ENCODE measurements at regions not wholly inside any gene's neighbourhood (a gene's known extent, or its start where the extent isn't known, plus 50 kb on each side); places are given as distances from the start of the nearest gene placed in this dataset.

DNA sequence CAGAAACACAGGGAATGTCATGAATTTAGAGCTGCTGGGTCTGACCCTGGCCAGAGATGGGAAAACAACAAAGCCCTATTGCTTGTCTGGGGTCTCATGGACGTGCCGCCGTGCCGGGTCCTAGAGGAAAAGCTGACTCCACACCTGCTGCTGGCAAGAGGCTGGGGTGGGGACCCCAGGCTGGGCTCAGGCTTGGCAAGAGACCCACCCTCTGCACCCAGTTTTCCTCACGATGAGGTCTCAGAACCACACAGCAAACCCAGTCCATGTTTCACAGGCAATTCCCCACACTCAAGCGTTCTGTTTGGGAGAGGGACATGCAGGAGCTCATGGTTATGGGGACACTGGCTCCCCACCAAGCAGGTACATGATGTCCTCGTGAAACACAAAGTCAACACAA, 367.3 kb upstream of the SALL3 start:
- FAIRE-seq = no peak

DNA sequence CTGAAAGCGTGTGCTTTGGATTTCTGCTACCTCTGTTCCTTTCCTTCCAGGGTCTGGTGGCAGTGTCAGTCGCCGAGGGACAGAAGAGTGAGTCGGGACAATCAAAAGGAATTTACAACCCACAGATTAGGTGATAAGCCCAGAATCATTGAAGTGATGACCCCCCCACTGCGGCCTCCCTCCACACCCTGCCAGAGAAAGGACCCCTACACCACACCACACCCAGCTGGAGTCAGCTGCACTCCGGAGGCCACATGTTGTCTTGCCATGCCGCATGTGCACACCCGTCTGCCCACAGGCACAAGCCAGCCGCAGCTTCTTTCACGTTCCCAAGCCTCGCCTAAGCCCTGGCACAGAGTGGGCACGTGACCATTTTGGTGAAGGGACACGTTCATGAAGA, 366.8 kb upstream of the SALL3 start:
- no peak for FAIRE-seq

DNA sequence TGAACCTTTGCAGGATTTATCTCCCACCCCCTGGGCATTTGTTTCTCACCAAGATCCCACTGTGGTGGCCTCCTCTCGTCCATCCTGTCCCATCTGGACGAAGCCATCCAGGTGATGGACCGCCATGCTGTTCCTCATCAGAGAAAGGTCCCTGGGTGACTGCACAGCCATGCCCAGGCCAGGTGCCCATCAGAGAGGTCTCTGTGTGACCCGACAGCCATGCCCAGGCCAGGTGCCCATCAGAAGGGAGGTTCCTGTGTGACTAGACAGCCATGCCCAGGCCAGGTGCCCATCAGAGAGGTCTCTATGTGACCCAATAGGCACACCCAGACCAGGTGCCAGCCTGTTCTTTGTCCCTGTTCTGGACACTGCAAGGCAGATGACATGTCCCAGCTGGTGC, 360.9 kb upstream of the SALL3 start:
- no peak for FAIRE-seq

DNA sequence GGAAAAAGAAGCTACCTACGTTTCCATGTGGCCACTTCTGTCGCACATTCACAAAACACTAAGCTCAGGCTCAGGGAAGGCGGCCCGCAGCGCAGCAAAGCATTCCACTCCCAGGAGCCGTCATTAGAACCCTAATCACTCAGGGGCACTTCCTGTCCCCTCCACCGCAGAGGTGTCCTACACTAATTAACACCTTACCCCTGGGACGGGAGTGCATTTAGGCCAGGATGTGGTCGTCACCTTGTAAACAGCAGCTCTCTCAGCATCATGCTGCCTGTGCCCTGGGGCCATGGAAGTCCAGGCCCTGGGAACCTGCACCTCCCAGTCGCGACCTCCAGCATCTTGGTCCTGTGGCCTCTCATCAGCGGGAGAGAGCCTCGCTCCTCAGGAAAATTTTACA, 359.8 kb upstream of the SALL3 start:
- FAIRE-seq = no peak

DNA sequence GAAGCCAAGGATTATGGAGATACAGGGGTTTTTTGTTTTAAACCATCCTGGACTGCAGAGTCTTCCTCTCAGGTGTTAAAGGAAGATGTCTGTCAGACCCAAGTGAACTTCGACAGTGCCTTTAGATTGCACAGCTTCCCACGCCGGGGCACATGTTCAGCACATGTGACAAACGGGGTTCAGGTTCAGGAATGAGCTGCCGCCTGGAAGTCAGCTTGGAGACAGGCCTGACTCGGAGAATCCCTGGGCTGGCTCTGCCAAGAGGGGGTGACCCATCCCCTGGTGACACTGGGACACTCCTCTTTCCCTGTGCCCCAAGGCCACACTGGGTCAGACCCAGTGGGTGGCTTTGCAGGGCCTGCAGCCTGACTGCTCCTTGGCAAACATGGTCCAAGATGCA, 359.3 kb upstream of the SALL3 start:
- no peak for FAIRE-seq

DNA sequence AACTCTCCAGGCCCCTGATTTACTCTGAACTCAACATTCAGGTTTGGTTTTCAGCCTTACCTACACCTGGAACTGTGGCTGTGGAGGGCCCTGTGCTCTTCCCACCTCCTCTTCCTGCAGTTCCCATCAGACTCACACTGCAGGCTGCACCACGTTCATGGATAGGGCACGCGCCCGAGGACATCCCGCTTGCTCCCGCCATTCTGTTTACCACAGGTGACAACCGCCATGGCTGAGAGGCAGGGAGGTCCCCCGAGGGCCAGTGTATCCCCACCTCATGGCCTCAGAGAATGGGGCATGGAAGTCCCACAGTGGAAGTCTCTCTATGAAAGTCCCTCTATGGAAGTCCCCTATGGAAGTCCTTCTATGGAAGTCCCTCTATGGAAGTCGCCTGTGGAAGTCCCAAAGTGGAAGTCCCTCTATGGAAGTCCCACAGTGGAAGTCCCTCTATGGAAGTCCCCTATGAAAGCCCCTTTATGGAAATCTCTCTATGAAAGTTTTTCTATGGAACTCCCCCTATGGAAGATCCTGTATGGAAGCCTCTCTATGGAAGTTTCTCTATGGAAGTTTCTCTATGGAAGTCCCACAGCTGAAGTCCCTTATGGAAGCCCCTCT, 358.4 kb upstream of the SALL3 start:
- FAIRE-seq = no peak

DNA sequence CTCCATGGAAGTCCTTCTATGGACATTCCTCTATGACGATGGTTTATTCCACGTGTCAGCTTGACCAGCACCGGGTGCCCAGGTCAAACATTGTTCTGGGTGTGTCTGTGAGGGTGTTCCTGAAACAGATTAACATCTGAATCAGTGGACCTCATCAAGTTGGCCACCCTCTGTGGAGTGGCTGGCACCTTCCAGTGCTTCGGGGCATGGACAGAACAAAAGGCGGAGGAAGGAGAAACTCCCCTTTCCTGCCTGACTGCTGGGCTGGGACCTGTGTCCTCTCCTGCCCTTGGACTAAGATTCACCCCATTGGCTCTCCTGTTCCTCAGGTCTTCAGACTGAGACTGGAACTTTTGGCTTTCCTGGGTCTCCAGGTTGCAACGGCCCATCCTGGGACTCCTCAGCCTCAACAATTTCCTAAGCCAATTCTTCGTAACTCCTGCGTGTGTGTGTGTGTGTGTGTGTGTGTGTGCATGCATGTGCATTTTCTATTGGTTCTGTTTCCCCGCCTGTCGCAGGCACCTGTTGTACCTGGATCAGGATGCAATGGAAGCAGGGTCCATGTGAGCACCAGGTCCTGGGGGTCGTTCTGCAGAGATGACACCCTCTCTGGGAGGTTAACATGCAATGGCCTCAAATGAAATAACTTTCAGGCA, 357.2 kb upstream of the SALL3 start:
- no peak for FAIRE-seq

DNA sequence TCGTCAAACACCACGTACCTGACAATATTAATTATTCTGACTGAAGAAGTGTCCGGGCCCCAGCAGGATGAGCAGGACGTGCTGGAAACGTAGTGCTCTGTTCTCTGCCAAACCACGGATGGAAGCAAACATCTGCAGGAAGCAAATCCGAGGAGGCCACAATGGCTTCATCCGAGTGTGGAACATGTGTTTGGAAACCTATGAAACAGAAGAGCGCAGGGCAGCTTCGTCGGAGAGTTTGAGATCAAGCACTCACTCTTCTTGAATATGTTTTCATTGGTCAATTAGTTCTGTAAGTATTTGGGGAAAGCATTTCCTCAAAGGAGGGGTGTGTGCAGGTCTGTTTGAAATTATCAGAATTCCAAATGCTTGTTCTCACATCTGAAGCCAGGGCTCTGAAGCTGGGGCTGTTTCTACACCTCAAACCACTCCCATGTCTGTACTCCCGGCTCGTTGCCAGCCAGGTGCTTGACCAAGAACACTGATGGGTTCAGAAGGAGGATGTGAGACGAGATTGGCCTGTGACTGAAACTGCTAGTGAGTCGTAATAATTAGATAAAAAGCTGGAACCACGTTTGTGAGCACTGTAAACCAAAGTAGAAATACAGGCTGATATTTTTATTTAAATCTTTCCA, 356.6 kb upstream of the SALL3 start:
- FAIRE-seq = no peak

DNA sequence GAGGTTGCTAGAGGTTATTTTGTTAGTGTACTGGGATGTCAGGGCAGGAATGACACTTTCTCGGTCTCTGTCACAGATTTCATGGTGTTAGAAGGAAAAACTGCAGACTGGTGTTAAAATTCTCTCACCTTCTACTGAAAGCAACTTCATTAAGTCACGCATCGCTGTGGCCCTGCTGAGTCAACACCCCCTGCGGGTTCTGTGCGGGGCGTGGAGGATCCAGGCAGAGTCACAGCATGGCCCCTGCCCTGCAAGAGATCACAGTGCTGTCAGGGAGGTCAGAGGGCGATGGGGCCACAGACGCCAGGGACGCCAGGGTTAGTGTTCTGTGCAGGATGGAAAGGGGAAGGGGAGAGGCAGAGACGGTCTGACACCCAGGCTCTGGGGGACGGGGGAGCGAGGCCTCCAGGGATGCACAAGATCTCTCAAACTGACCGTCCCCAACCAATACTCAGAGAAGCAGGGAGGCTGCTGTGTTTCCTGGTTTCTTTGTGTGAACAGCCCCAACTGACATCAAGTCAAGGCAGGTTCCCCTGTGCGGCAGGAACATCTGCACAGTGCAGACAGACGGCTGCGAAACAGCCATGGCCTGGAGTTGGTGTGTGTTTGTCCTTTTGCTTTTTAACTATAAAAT, 354.9 kb upstream of the SALL3 start:
- FAIRE-seq = no peak

DNA sequence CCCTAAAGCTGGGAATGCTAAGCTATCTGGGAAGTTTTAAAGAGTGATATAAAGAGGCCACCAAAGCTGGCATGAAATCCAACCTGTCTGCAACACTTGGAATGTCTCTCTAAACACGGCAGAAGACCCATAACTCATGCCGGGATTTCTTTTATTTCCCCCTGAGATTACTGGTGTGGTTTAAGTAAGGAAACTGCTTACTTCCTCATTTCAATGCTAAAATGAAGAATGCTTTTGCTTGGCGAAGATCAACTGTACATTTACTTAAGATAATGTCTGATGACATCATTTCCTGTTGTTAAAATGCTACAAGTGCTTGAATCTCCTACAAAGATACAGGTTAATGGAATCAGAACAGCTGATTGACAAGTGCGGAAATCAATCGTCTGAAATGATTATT, 353.8 kb upstream of the SALL3 start:
- no peak for FAIRE-seq

DNA sequence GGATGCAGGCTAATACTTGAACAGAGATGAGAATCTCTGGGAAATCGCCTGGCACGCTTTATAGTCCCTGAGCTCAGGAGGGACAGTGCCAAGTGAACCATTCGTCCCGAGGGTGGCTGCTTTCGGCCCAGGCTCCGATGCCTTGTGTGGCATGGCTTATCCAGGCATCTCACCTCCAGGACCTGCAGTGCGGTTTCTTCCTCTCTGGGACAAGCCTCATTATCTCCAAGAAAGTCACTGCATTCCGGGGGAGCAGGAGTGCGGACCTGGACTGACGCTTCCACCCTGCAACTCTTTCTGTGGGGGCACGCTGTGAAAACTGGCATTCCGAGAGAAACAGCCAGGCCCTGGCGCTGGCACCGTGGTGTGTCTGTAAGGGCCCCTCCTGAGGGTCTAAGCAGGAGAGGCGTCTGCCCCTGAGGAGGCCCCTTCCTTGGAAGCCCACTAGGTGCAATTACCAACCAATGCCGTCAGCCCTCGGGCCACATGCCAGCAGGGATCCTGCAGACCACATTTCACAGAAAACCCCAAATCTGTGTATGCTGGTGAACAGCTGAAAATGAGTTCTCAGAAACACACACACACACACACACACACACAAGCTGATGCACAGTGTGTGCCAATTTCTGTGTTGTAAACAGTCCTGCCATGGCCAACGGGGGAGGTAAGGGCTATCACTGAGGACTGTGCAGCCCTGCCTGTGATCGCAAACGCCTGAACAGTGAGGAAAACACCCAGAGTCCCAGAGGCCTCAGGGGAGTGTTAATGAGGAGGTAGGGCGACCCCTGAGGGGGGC, 351.9 kb upstream of the SALL3 start:
- FAIRE-seq = no peak

DNA sequence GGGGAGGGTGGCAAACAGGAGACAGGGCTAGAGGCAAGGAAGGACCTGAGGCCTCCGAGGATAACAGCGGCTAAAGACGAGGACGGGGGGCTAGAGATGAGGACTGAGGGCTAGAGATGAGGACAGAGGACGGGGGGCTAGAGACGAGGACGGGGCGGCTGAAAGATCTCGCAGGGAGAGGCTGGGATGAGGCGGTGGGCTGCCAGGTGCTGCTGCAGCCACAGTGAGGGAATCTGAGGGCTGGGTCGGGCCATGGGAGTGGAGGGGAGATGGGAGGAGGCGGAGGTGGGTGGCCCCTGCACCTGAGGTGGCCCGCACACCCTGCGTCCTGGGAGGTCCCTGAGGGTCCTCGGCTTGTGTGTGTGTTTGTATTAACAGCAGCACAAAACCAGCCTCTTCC, 350.2 kb upstream of the SALL3 start:
- no peak for FAIRE-seq

DNA sequence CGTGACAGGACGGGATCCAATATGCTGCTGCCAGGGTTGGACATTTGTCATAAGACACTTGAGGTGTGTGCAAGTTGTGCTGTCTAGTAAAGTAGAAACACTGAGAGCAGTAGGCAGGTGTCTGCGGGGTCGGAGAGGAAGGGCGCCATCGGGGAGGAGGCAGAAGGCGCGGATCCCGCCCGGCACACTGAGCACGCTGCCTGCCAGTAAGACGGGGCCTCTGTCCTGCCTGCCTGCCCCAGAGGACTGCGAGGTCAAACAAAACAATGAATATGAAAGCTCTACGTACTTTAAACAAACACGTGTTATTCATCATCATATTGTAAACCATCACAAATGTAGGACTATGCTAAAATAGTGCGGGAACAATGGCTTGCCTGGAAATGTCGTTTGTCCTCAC, 349.3 kb upstream of the SALL3 start:
- no peak for FAIRE-seq

DNA sequence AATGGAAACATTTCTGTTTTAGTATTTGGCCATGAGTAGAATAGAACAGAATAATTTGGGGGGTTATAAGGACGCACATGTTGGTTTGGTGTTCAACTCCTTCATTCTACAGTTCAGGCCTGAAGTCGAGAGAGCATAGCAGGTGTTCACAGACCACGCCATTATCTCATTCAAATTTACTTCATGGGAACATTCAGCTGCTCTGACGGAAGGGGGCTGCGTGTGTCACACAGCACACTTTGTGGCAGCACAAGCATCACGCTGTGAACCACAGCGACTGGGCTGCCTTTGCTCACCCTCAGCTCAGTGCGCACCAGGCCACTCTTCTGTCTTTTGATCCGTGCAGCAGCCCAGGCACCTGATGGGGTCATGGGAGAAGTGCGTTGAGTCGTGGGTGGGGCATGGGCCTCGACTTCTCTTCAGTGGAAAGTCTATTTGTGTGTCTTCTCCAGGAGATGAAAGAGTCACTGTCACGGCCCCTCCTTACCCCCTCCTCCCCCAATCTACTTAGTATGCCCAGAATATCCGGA, 348.6 kb upstream of the SALL3 start:
- no peak for FAIRE-seq

DNA sequence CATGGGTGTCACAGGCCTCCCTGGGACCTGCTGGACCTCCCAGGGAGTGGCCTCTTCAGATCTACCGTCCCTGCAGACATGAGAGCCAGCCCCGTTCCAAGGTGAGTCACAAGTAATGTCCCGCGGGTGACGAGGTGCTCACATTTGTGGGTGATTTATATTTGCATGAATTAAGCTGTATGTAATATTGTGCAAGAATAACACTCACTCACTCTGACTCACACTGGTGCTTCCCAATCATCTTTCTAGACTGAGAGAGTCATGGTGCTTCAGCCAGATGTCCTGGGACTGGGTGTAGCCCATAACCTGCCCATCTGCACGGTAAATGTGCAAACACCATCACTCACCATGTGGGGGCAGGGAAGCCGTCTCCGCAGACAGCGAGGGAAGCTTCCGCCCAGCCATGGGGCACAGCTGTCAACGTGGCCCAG, 347.5 kb upstream of the SALL3 start:
- FAIRE-seq = no peak

DNA sequence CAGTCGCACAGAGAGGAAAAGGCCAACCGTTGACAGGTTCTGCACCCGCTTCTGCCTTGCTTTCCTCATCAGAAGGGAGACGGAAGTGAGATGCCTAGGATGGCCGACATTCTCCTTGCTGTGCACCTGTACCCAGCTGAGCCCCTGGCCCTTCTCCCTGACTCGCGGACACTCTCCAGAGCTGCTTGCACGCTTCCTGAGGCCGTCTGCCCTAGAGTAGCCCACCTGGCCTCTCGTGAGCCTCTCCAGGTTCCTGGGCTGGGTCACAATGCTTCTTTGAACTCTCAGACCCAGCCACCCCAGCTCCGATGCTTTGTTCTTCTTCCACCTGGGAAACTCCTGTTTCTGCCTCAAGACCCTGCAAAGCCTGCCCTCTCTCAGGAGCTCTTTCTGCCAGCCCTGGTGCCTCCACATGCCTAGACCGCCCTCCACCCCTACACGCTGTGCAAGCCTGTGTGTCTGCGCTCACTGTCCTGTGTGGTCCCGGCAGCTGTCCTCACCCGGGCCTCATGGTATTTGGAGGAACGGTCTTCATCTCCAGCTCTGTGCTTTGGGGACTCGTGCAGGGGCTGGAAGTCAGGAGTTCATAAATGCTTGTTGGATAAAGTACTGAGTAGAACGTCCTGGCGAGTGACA, 345.4 kb upstream of the SALL3 start:
- no peak for FAIRE-seq

DNA sequence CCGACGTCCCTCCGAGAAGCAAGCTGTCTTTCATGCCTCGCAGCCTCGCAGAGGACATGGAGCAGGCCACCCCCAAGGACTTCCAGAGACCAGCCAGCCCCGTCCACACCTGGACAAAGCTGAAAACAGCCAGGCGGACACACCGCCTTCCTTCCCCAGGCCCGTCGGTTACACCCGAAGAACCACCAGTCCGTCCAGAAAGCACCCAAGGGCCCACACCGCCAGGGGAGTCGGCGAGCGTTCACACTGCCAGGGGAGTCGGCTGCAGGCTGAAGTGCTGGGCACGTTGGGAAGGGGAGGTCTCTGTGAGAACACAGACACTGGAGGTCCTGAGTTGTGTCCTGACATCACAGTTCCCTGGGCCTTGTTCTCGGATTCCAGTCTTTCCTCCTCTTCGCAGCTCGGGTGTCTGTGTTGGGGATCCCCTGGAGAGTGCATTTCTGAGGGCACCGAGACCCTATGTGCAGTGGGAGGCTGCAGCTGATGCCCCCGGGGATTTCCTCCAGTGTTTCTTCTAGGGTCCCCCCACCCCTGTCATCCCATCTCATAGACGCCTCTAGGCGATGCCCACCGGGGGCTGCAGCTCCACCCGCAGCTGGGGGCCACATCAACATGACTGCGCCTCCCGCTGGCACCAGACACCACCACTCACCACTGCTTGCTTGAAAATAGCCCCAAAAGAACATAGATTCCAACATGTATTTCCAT, 344.4 kb upstream of the SALL3 start:
- no peak for FAIRE-seq

DNA sequence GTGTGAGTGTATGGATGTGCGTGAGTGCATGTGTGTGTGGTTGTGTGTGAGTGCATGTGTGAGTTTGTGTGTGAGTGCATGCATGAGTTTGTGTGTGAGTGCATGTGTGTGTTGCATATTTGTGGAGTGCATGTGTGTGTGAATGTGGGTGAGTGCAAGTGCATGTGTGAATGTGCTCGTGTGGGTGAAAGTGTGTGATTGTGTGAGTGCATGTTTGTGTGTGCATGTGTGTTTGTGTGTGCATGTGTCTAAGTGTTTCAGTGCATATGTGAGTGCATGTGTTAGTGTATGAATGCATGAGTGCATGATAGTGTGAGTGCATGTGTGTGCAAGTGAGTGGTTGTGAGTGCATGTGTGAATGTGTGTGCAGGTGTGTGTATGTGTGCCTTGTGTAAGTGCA, 343.4 kb upstream of the SALL3 start:
- FAIRE-seq = no peak

DNA sequence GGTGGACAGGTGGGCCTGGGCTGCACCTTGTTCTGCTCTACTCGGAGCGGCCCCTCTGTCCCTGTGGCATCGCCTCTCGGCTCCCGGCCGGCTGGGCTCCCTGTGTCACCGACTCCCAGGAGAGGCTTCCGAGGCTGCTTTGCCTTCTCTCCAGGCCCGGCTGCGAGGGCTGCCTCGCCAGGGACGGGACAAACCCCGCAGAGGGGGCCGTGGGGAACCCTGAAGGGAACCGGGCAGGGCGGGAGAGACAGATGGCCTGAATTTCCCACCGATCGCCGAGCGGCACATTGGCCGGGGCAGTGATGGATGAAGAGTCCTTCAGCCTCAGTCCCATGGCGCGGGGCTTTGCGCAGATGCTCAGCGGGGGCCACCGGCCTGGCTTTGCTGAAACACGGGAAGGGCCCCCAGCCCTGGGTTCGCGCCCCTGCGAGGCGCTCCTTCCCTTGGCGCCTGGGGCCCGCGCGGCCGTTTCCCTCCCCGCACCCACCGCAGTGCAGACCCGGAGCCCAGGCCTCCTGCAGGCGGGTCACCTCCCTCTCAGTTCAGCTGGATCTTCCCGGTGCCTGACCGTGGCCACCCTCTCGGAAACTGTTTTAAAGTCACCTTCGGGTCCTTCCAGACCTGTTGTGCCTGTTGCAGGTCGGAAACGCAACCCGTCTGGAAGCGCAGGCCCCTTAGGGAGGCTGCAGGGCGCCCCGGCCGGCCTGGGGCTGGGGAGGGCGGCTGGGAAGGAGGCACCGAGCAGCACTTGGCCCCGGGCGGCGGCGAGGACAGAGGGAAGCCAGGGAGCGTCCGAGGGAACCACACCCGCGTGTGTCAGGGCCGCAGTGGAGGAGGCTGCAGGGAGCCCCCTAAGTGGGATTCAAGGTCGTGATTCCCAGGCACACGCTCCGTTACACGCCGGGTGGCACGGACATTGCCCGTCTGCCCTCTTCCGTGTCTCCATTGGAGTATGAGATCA, 341.9 kb upstream of the SALL3 start:
- no peak for FAIRE-seq
